ENCODE measurements at regions not wholly inside any gene's neighbourhood (a gene's known extent, or its start where the extent isn't known, plus 50 kb on each side); places are given as distances from the start of the nearest gene placed in this dataset.
"Not testable (repeated sequence)": the region's sequence is repeated elsewhere in the genome, so short reads cannot be mapped to it uniquely, and the experiment has no call there.

DNA sequence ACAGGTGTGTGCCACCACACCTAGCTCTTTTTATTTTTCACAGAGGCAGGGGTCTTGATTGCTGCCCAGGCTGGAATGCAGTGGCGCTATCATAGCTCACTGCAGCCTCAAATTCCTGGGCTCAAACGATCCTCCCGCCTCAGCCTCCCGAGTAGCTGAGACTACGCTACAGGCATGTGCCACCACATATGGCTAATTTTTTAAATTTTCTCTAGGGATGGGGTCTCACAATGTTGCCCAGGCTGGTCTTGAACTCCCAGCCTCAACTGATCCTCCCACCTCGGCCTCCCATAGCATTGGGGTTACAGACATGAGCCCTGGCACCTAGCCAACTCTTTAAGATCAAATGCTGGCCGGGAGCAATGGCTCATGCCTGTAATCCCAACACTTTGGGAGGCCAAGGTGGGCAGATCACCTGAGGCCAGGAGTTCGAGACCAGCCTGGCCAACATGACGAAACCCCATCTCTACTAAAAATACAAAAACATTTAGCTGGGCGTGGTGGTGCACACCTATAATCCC, 50.6 kb upstream of the MYL10 start:
- in situ Hi-C loops (cut with HindIII; ENCODE audit: low sequenced_read_pairs); DNase-seq (ENCODE audit: low read depth, low spot score); H3K4me3 ChIP-seq (ENCODE audit: low read depth, low read length): not testable (repeated sequence)

DNA sequence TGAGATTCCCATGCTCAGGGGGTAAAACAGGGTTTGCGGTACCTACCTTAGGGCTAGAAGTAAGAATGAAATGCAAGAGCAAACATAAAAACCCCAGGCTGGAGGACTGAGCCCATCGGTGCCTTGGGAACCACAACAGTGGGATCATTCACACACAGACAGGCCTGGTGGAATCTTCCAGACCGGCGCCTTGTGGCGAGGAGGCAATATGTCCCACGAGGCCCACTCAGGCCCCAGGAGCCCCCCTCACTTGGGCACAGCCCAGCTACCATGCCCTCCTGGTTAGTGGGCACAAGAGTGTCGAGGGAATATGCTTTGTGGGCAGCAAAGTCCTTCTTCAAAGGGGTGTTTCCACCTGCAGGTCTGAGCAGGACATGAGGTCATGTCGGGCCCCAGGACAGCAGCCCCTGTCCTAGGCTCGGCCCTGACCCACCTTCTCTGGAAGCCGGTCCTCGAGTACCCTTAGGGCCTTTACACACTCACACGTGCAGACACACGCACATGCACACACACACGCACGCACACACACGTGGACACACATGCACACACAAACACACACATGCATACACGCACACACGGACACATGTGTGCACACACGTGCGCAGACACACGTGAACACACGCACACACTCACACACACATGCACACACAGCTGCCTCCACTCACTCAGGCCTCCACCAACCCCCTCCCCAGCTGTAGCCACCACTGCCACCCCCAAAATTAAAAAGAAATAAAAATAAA, 51.5 kb upstream of the MYL10 start:
- TF ChIP-seq, protein P1, sequence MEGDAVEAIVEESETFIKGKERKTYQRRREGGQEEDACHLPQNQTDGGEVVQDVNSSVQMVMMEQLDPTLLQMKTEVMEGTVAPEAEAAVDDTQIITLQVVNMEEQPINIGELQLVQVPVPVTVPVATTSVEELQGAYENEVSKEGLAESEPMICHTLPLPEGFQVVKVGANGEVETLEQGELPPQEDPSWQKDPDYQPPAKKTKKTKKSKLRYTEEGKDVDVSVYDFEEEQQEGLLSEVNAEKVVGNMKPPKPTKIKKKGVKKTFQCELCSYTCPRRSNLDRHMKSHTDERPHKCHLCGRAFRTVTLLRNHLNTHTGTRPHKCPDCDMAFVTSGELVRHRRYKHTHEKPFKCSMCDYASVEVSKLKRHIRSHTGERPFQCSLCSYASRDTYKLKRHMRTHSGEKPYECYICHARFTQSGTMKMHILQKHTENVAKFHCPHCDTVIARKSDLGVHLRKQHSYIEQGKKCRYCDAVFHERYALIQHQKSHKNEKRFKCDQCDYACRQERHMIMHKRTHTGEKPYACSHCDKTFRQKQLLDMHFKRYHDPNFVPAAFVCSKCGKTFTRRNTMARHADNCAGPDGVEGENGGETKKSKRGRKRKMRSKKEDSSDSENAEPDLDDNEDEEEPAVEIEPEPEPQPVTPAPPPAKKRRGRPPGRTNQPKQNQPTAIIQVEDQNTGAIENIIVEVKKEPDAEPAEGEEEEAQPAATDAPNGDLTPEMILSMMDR (IDR thresholded peaks at IDR 0.05; ENCODE audit: low read depth, low read length) = no peak
- in situ Hi-C loops (cut with HindIII; ENCODE audit: low sequenced_read_pairs) = no loop called here
- no peak for DNase-seq (ENCODE audit: low read depth, low spot score)

DNA sequence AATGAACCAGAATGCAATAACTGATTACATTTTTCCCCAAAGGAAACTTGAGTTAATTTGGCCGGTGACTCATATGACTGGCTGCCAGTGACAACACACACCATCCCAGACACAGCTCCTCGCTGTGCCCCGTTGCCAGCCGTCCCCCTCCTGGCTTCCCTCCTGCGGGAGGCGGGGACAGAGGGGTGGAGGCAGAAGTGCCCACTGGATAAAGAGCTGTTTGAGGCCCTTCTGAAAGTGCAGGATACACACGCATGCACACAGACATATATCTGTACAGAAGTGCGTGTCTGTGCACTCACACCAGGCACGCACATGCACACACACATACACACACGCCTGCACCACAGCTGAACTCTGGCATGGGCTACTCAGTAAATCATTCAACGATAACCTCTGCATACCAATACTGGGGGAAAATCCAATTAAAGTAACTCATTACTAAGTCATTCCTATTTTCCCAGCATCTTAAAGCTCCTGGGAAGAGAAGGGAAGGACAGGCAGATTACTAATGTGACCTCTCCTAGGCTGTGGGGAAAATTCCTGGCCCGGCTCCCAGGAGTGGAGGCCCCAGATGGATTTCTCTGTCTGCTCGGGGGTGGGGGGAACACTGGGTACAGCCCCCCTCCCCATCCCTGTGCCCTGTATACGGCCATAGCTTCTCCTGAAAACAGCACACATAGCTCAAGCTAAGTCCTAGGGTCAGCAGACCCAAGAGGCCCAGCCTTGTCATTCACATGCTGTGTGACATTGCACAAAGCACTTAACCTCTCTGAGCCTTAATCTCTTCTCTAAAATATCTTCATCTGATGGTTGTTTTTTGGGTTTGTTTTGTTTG, 52.3 kb upstream of the MYL10 start:
- TF ChIP-seq, protein P1 (IDR thresholded peaks at IDR 0.05; ENCODE audit: low read depth, low read length) = no peak
- DNase-seq (ENCODE audit: low read depth, low spot score) = peak; percentile 84
- in situ Hi-C loops (cut with HindIII; ENCODE audit: low sequenced_read_pairs) = no loop called here
- no peak overlapping the region for H3K4me3 ChIP-seq (ENCODE audit: low read depth, low read length)

More for the DNA sequence above, 51.5 kb upstream of the MYL10 start:
- H3K4me3 ChIP-seq (ENCODE audit: low read depth, low read length) = no peak overlapping the region

DNA sequence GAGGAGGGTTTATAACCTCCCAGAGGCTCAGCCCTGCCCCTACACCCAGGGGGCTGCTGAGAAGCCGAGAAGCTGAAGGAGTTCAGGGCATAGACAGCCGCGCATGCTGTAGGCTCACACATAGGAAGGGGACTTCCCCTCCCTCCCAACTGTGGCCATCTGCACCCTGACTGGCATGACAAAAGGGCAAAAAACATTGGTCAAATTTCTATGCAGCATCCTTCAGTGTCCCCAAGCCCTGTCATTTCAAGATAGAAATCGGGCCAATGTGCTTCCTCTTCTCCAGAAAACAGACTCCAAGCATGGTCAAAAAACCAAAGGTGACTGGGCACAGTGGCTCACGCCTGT, 55.9 kb upstream of the MYL10 start:
- in situ Hi-C loops (cut with HindIII; ENCODE audit: low sequenced_read_pairs) = no loop called here
- TF ChIP-seq, protein P1 (IDR thresholded peaks at IDR 0.05; ENCODE audit: low read depth, low read length) = no peak
- H3K4me3 ChIP-seq (ENCODE audit: low read depth, low read length) = no peak overlapping the region
- no peak for DNase-seq (ENCODE audit: low read depth, low spot score)

DNA sequence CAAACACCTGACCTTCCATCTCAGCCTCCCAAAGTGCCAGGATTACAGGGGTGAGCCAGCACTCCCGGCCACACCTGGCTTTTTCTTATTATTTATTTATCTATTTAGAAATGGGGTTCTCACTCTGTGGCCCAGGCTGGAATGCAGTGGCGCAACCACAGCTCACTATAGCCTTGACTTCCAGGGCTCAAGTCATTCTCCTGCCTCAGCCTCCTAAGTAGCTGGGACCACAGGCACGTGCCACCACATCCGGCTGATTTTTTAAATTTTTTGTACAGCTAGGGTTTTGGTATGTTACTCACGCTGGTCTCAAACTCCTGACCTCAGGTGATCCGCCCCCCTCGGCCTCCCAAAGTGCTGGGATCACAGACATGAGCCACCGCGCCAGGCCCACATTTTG, 56.9 kb upstream of the MYL10 start:
- in situ Hi-C loops (cut with HindIII; ENCODE audit: low sequenced_read_pairs) = no loop called here
- H3K4me3 ChIP-seq (ENCODE audit: low read depth, low read length) = no peak overlapping the region
- TF ChIP-seq, protein P1 (IDR thresholded peaks at IDR 0.05; ENCODE audit: low read depth, low read length) = no peak
- DNase-seq (ENCODE audit: low read depth, low spot score) = no peak

DNA sequence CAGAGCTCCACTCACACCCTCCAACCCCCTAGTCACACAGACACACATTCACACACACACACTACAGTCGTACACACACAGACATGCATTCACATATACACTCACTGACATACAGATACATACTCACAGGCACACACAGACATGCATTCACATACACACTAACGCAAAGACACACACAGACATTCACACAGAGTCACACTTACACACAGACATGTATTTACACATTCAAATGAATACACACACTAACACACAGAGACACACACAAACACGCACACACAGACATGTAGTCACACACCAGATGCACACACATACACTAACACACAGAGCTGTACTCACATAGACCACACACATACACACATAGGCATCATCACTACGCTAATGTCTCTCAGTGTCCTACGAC, 58.0 kb upstream of the MYL10 start:
- DNase-seq (ENCODE audit: low read depth, low spot score) = no peak
- in situ Hi-C loops (cut with HindIII; ENCODE audit: low sequenced_read_pairs) = no loop called here
- TF ChIP-seq, protein P1 (IDR thresholded peaks at IDR 0.05; ENCODE audit: low read depth, low read length) = no peak

DNA sequence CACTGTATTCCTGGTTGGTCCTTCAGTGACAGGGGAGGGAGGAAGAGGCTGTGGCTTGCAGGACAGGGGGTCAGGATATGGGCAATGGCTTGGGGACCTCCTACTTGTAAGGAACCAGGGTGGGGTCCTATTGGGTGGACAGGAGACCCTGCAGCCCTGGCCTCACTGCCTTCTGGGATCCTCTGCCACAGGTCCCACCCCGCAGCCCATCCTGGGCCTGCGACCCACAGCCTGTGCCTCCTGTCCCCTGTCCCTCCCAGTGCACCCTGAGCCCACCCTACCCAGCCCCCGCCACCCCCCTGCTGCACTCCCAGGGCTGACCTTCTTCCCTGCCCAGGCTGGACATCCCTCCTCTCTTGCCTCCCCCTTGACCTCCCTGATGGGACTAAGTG, 58.7 kb upstream of the MYL10 start:
- DNase-seq (ENCODE audit: low read depth, low spot score) = no peak
- TF ChIP-seq, protein P1 (IDR thresholded peaks at IDR 0.05; ENCODE audit: low read depth, low read length) = no peak
- in situ Hi-C loops (cut with HindIII; ENCODE audit: low sequenced_read_pairs) = no loop called here
- H3K4me3 ChIP-seq (ENCODE audit: low read depth, low read length) = no peak overlapping the region

More for the DNA sequence above, 58.0 kb upstream of the MYL10 start:
- H3K4me3 ChIP-seq (ENCODE audit: low read depth, low read length) = no peak overlapping the region
